ENCODE measurements at regions not wholly inside any gene's neighbourhood (a gene's known extent, or its start where the extent isn't known, plus 50 kb on each side); places are given as distances from the start of the nearest gene placed in this dataset.

GRCh38 chr4:184329659-184330400 is 112.2 kb upstream of the ENPP6 start:
- POLR2A ChIA-PET (ENCODE audit: unreplicated experiment) = no interaction called here
- Histone ChIP-seq H3K9me1 (ENCODE audit: insufficient read depth, low read length) (0 out of 2 replicates have a peak, but pooled peaks cover 2% of the 10 kb centered on the region), H4K5ac (ENCODE audit: low read depth, low read length) (no peak overlapping the region), H3K79me1 (ENCODE audit: low read depth in 1 of 2, low read length in 2 of 2) (no peaks in the 10 kb centered on the region), H3K9me3 (ENCODE audit: control insufficient read depth, insufficient read depth, low read length) (no peaks in the 10 kb centered on the region), H3K18ac (ENCODE audit: low read depth, low read length) (no peak overlapping the region; the same call in 1 of the 2 replicates), H2BK120ac (ENCODE audit: low read depth, low read length) (no peak overlapping the region), H3K23ac (ENCODE audit: low read depth, low read length) (no peak overlapping the region), H3K56ac (ENCODE audit: extremely low read depth, insufficient read depth, low read length) (no peak overlapping the region), H4K20me1 (ENCODE audit: insufficient read depth, low read length) (no peaks in the 10 kb centered on the region), H4K8ac (ENCODE audit: low read depth in 2 of 2, low read length in 2 of 2) (no peak overlapping the region; a peak in 1 of 4 replicates), H3K27ac (ENCODE audit: insufficient read depth, low read length) (no peak overlapping the region), H2BK15ac (ENCODE audit: low read depth, low read length) (no peak overlapping the region), H2AK9ac (replicated peaks; ENCODE audit: low read depth, low read length, poor library complexity) (no peak overlapping the region), H2BK20ac (ENCODE audit: low read depth, low read length) (0 out of 2 replicates have a peak overlapping the region, but pooled peaks have one; percentile 16), H3K4me2 (ENCODE audit: low read depth, low read length) (no peak overlapping the region), H3K27me3 (ENCODE audit: control insufficient read depth, insufficient read depth, low read length) (no peaks in the 10 kb centered on the region), H2BK5ac (ENCODE audit: low read depth, low read length, poor library complexity, severe bottlenecking) (no peak overlapping the region), H3K9ac (ENCODE audit: low read depth, low read length) (no peak overlapping the region), H3K4ac (ENCODE audit: low read depth, low read length) (peak overlapping the region; percentile 32; the same call in 1 of the 2 replicates), H3K14ac (replicated peaks; ENCODE audit: low read depth, low read length) (no peak overlapping the region), H2AFZ (replicated peaks; ENCODE audit: low read length, poor library complexity) (peak overlapping the region; percentile 9), H4K91ac (ENCODE audit: insufficient read depth, low read depth, low read length) (no peak overlapping the region), H3K4me3 (ENCODE audit: insufficient read depth, low read depth, low read length) (no peak overlapping the region), H3K36me3 (ENCODE audit: control insufficient read depth, insufficient read depth, low read length) (no peaks in the 10 kb centered on the region), H3K4me1 (ENCODE audit: control insufficient read depth, insufficient read depth, low read length) (peaks cover 3% of the 10 kb centered on the region; the same call in 1 of the 2 replicates), H2AK5ac (ENCODE audit: low read depth, low read length) (peak overlapping the region; percentile 35; the same call in 1 of the 2 replicates)
- CTCF ChIA-PET = no interaction called here
- dilution Hi-C loops (cut with HindIII; ENCODE audit: low sequenced_read_pairs, unreplicated experiment) = no loop called here
- DNase-seq (peak; percentile 40), ATAC-seq (ENCODE audit: low read depth) (no peak)
- intact Hi-C loops (cut with micrococcal nuclease) = no loop called here
- BruUV-seq (replicated peaks) = no TSS peak
- in situ Hi-C loops (cut with MboI; ENCODE audit: low sequenced_read_pairs) = no loop called here
- WGBS, 2 experiments (ENCODE audit: extremely low coverage in 2 of 2, insufficient read length in 1 of 2) = 67% methylated on average over 1 of the region's 14 CpGs; no CpG with 5 or more reads in 1 of the 2 experiments
- TF ChIP-seq BHLHE40 (IDR thresholded peaks at IDR 0.05; ENCODE audit: low read depth, low read length) (0 out of 2 replicates have a peak, but pooled peaks have one; percentile 36), CTCF (conservative IDR thresholded peaks at IDR 0.05; ENCODE audit: low read depth, low read length) (no peak)

All from IMR-90 (cell line).